Stomach (tissue), 8 donors: ENCODE measurements at regions not wholly inside any gene's neighbourhood (a gene's known extent, or its start where the extent isn't known, plus 50 kb on each side); places are given as distances from the start of the nearest gene placed in this dataset.

Experiments used
- DNase-seq, 2 donors: peaks; one replicate each; pipeline versions ENCODE4 v3.0.0 to v3.0.0-alpha.2; 2013 to 2019
- H3K27ac ChIP-seq, 5 donors: fragments of 200-600 bp in 4 of 5; sonication (generic) in 4 of 5; one replicate each; pipeline ENCODE4 v1.5.1; 2013 to 2019; ENCODE audit warnings: mild to moderate bottlenecking in 1 of 5, moderate library complexity in 1 of 5
- H3K27me3 ChIP-seq, 3 donors: fragments of 200-600 bp; sonication (generic); one replicate each; pipeline ENCODE4 v1.5.1; 2017 to 2019; ENCODE audit warnings: mixed run types in 1 of 3
- H3K36me3 ChIP-seq, 4 donors: fragments of 200-600 bp; sonication (generic); 1 replicate in 3 of 4; 2 replicates in 1 of 4; pipeline ENCODE4 v1.5.1; 2016 to 2019
- H3K4me1 ChIP-seq, 4 donors: fragments of 200-600 bp; sonication (generic); one replicate each; pipeline ENCODE4 v1.5.1; 2016 to 2019
- H3K4me3 ChIP-seq, 4 donors: fragments of 200-600 bp; sonication (generic) in 3 of 4; one replicate each; pipeline ENCODE4 v1.5.1; 2016 to 2019; ENCODE audit warnings: mild to moderate bottlenecking in 1 of 4
- H3K9me3 ChIP-seq, 4 donors: fragments of 200-600 bp; sonication (generic); one replicate each; pipeline ENCODE4 v1.5.1; 2016 to 2019
- CTCF ChIP-seq, 7 experiments: fragments of 450-650 bp in 4 of 7; fragments of 200-600 bp in 3 of 7; sonication (generic) in 3 of 7; IDR thresholded peaks; one replicate each; pipeline ENCODE4 v1.5.1; 2016 to 2019; ENCODE audit warnings: antibody characterized with exemption in 7 of 7, control low read depth in 2 of 7, mild to moderate bottlenecking in 1 of 7
- EP300 ChIP-seq: sonication (generic); formaldehyde crosslinking; IDR thresholded peaks from one replicate; pipeline ENCODE4 v1.6.1; 2017; ENCODE audit warnings: antibody characterized with exemption
- POLR2A ChIP-seq, 4 donors: fragments of 450-650 bp; IDR thresholded peaks; one replicate each; pipeline ENCODE4 v1.6.1; 2016; ENCODE audit warnings: antibody characterized with exemption in 4 of 4, control low read depth in 2 of 4, mild to moderate bottlenecking in 1 of 4, moderate library complexity in 1 of 4
- POLR2AphosphoS5 ChIP-seq, 3 donors: sonication (generic); formaldehyde crosslinking; IDR thresholded peaks; one replicate each; pipeline ENCODE4 v1.6.1; 2016; ENCODE audit warnings: antibody characterized with exemption in 3 of 3
- WGBS, 5 donors: extraction: QIAGEN DNeasy Blood & Tissue Kit in 3 of 5; methylation state at CpG; one replicate each; pipeline versions ENCODE4 v1.1.5 to v1.1.7; 2013 to 2018; 5-methylcytosine and 5-hydroxymethylcytosine counted together
- intact Hi-C: fragments of 100-400 bp; cut with DNase I; formaldehyde crosslinking; loops from one replicate; pipeline ENCODE4 v1.15.1; 2023; ENCODE audit warnings: low total_unique reads
- donor health status: healthy with polysubstance abuse.
- donor health status: Bipolar disorder and iron deficiency.
- donor health status: healthy.

- H3K27me3 ChIP-seq: no peaks in the 10 kb centered on the region
- 55 to 91% (median 71%) methylated on average over 2 of the region's 2 CpGs for WGBS, 5 donors
- no peaks in the 10 kb centered on the region for H3K36me3 ChIP-seq
- TF ChIP-seq POLR2AphosphoS5 (IDR thresholded peaks at IDR 0.05) (no peak), CTCF (IDR thresholded peaks at IDR 0.05) (no peak), POLR2A (IDR thresholded peaks at IDR 0.05) (no peak), EP300 (no peak)
- no peak for DNase-seq
- intact Hi-C loops: no loop called here
- H3K4me3 ChIP-seq: no peak overlapping the region
- H3K27ac ChIP-seq: no peak overlapping the region
- peaks cover 0 to 13% (median 6%) of the 10 kb centered on the region in 4 donors for H3K4me1 ChIP-seq
- H3K9me3 ChIP-seq: no peaks in the 10 kb centered on the region
Observed at GRCh38 chr12:89217472-89217871, 134.8 kb downstream of the DUSP6 start.

- peaks cover 0 to 21% (median 10%) of the 10 kb centered on the region in 4 donors for H3K4me1 ChIP-seq
- no peak for DNase-seq
- TF ChIP-seq POLR2A (IDR thresholded peaks at IDR 0.05) (no peak), EP300 (no peak), POLR2AphosphoS5 (IDR thresholded peaks at IDR 0.05) (no peak), CTCF (IDR thresholded peaks at IDR 0.05) (no peak)
- no peaks in the 10 kb centered on the region for H3K9me3 ChIP-seq
- H3K27ac ChIP-seq: no peak overlapping the region
- H3K27me3 ChIP-seq: no peaks in the 10 kb centered on the region
- H3K4me3 ChIP-seq: no peak overlapping the region
- no peaks in the 10 kb centered on the region for H3K36me3 ChIP-seq
- WGBS, 5 donors: 91 to 100% (median 97%) methylated on average over 1 of the region's 1 CpG
- intact Hi-C loops: no loop called here
Observed at GRCh38 chr12:89216211-89216952, 135.9 kb downstream of the DUSP6 start.

GRCh38 chr12:89215196-89215595 is 137.1 kb downstream of the DUSP6 start:
- DNase-seq: no peak
- no peak for TF ChIP-seq POLR2AphosphoS5 (IDR thresholded peaks at IDR 0.05)
- Histone ChIP-seq H3K27me3 (no peaks in the 10 kb centered on the region), H3K4me3 (no peak overlapping the region), H3K4me1 (peaks cover 0 to 21% (median 10%) of the 10 kb centered on the region in 4 donors), H3K27ac (no peak overlapping the region), H3K36me3 (no peaks in the 10 kb centered on the region), H3K9me3 (no peaks in the 10 kb centered on the region)
- intact Hi-C loops: no loop called here
- 65 to 81% (median 75%) methylated on average over 1 of the region's 1 CpG for WGBS, 5 donors

- peaks cover 0 to 21% (median 10%) of the 10 kb centered on the region in 4 donors for H3K4me1 ChIP-seq
- WGBS, 5 donors: 85 to 94% (median 91%) methylated on average over 1 of the region's 1 CpG
- no peaks in the 10 kb centered on the region for H3K9me3 ChIP-seq
- TF ChIP-seq POLR2A (IDR thresholded peaks at IDR 0.05) (no peak), POLR2AphosphoS5 (IDR thresholded peaks at IDR 0.05) (no peak), EP300 (no peak), CTCF (IDR thresholded peaks at IDR 0.05) (no peak)
- peak overlapping the region in 1 of 5 donors; percentile 74 for H3K27ac ChIP-seq
- intact Hi-C loops: no loop called here
- H3K4me3 ChIP-seq: no peak overlapping the region
- no peaks in the 10 kb centered on the region for H3K36me3 ChIP-seq
- no peak for DNase-seq
- no peaks in the 10 kb centered on the region for H3K27me3 ChIP-seq
Observed at GRCh38 chr12:89213747-89214146, 138.6 kb downstream of the DUSP6 start.

GRCh38 chr12:89213139-89213538 is 139.2 kb downstream of the DUSP6 start:
- H3K36me3 ChIP-seq: no peaks in the 10 kb centered on the region
- H3K4me1 ChIP-seq: peaks cover 0 to 21% (median 10%) of the 10 kb centered on the region in 4 donors
- no peaks in the 10 kb centered on the region for H3K9me3 ChIP-seq
- no peaks in the 10 kb centered on the region for H3K27me3 ChIP-seq
- WGBS, 5 donors: 24 to 56% (median 43%) methylated on average over 1 of the region's 1 CpG
- no peak for DNase-seq
- H3K27ac ChIP-seq: peak overlapping the region in 3 of 5 donors; percentile 34 to 74 (median 49)
- H3K4me3 ChIP-seq: no peak overlapping the region
- TF ChIP-seq CTCF (IDR thresholded peaks at IDR 0.05) (no peak), EP300 (no peak), POLR2AphosphoS5 (IDR thresholded peaks at IDR 0.05) (no peak)
- intact Hi-C loops: no loop called here
